Activated T-helper 2 cell treated with anti-CD3 and anti-CD28 coated beads, Interferon-gamma antibody, Interleukin-2, Interleukin-4, amounts not matched to agents 10 μg/mL and 5 μg/mL and 100 μg/mL, durations not matched to agents 14 hours and 24 hours and 36 hours (primary cell): ENCODE measurements at regions not wholly inside any gene's neighbourhood (a gene's known extent, or its start where the extent isn't known, plus 50 kb on each side); places are given as distances from the start of the nearest gene placed in this dataset.
"Not testable (repeated sequence)": the region's sequence is repeated elsewhere in the genome, so short reads cannot be mapped to it uniquely, and the experiment has no call there.

Source experiments
- DNase-seq: peaks from one replicate; pipeline ENCODE4 v3.0.0; 2021; ENCODE audit warnings: low spot score
- H3K27ac Mint-ChIP-seq: one replicate; pipeline ENCODE4 v1.8.0; 2021; ENCODE audit warnings: mixed read lengths
- H3K27me3 Mint-ChIP-seq: one replicate; pipeline ENCODE4 v1.8.0; 2021; ENCODE audit warnings: low read depth, mixed read lengths
- H3K36me3 Mint-ChIP-seq: one replicate; pipeline ENCODE4 v1.8.0; 2021; ENCODE audit warnings: low read depth, mixed read lengths
- H3K4me1 Mint-ChIP-seq: one replicate; pipeline ENCODE4 v1.8.0; 2021; ENCODE audit warnings: low read depth, mixed read lengths
- H3K4me3 Mint-ChIP-seq: one replicate; pipeline ENCODE4 v1.8.0; 2021; ENCODE audit warnings: low read depth, mild to moderate bottlenecking, moderate library complexity, mixed read lengths
- H3K9me3 Mint-ChIP-seq: one replicate; pipeline ENCODE4 v1.8.0; 2021; ENCODE audit warnings: mixed read lengths
- intact Hi-C: fragments of 100-400 bp; cut with micrococcal nuclease; formaldehyde crosslinking; loops from one replicate; pipeline ENCODE4 v1.15.1; 2023

DNA sequence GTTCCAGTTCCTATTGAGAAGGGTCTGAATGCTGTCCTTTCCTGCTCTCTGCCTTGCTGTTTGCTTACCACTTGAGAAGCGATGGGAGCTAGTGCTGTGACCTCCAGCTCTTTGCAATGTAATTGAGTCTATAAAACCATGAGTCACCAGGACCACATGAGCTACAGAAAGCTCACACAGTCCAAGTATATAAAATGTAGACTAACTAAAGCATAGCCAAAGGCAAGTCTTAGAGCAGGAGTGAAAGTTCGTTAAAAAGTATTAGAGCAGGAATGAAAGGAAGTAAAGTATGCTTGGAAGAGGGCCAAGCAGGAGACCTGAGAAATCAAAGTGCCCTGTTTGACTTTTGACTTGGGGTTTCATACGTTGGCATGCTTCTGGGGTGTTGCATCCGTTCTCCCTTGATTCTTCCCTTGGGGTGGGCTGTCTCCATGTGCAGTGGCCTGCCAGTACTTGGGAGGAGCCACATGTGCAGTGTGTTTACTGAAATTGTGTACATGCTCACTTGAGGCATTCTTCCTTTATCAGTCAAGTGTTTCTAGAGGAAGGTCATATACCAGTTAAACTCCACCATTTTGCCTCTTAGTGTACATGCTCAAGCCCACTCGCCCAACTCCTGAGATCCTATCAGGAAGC lies 71.3 kb upstream of the KIT start:
- intact Hi-C loops = no loop called here
- Mint-ChIP-seq H3K27me3 (peaks cover 7% of the 10 kb centered on the region), H3K4me1 (no peaks in the 10 kb centered on the region), H3K4me3 (no peak overlapping the region), H3K9me3 (no peaks in the 10 kb centered on the region), H3K27ac (no peak overlapping the region), H3K36me3 (no peaks in the 10 kb centered on the region)
- no peak for DNase-seq

DNA sequence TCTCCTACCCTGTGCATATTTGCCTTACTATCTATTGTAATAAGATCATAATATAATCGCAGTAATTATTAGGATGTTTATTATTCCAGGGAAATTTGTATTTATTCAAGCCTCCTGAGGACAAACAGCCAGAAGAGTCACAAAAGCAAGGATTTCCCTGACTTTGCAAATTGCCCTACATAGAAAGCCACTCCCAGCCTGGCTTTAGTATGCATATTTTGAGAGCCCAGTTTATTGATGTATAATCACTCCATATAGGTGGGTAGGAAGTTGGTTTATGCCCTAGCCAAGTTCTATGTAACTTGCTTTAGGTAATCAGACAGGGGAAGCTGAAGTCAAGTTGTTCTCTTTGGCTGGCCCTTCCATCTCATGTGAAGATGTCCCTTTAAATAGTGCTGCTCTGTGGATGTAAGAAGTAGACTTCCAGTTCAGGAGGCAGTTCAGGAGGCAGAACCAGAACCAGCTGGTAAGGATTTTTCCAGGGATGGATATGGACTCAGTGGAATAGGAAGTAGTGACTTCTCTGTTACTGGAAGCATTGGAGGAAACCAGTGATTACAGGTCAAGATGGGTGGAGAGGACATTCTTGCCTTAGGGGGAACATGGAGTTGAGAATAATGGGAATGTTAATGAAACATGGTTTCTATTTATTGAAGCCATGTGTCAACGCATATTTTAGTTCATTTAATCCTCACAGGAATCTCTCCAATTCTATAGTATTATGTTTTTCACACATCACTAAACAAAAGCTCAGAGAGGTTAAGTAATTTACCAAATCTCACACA lies 70.5 kb upstream of the KIT start:
- H3K9me3 Mint-ChIP-seq = no peaks in the 10 kb centered on the region

DNA sequence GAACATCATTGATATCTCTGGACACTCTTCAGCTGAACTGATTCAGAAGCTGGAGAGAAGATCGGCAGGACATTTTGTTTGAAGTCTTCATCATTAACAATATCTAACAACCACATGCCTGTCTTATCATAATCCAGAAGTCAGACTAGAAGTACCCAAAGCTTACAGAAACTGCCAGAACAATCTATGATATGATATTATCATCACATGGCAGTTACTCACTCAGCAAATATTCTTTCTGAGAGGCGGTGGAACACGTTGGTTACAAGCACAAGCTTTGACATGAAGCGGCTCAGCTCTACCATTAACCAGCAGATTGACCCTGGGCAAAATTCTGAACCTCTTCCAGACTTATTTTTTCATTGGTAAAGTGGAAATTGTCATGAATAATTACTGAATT lies 69.4 kb upstream of the KIT start:
- intact Hi-C loops = no loop called here
- Mint-ChIP-seq H3K36me3 (no peaks in the 10 kb centered on the region), H3K9me3 (no peaks in the 10 kb centered on the region), H3K4me1 (no peaks in the 10 kb centered on the region), H3K27ac (no peak overlapping the region), H3K4me3 (no peak overlapping the region), H3K27me3 (peaks cover 5% of the 10 kb centered on the region)
- no peak for DNase-seq

More for the DNA sequence above, 70.5 kb upstream of the KIT start:
- Mint-ChIP-seq H3K4me1 (no peaks in the 10 kb centered on the region), H3K4me3 (no peak overlapping the region), H3K27me3 (peaks cover 7% of the 10 kb centered on the region), H3K36me3 (no peaks in the 10 kb centered on the region), H3K27ac (no peak overlapping the region)
- intact Hi-C loops = no loop called here
- no peak for DNase-seq

GRCh38 chr4:54589586-54589985 lies 68.2 kb upstream of the KIT start:
- Mint-ChIP-seq H3K4me1 (no peaks in the 10 kb centered on the region), H3K36me3 (no peaks in the 10 kb centered on the region), H3K9me3 (no peaks in the 10 kb centered on the region), H3K27ac (no peak overlapping the region), H3K27me3 (peaks cover 4% of the 10 kb centered on the region), H3K4me3 (no peak overlapping the region)
- no peak for DNase-seq
- intact Hi-C loops = no loop called here

DNA sequence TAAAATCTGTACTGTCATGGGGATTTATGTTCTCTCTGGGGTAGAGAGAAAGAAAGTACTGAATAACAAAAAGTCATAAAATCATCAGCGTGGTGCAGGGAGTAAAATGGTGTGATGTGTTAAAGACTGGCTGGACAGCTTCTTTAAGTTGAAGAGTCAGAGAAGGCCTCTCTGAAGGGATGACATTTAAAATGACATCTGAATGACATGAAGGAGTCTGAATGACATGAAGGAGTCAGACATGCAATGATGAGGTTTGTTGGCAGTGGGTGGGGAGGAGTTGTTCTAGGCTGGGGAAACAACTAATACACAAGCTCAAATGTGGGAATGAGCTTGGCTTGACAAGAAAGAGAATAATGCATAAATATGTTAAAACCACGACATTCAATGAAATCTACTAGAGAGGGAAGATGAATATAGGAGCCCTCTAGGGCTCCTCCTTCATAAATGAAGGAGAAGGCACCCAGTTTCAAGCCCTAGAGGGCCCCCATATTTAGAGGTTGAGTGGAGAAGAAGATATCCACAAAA lies 63.9 kb upstream of the KIT start:
- Mint-ChIP-seq H3K27me3 (no peaks in the 10 kb centered on the region), H3K4me3 (no peak overlapping the region), H3K4me1 (no peaks in the 10 kb centered on the region), H3K9me3 (no peaks in the 10 kb centered on the region), H3K36me3 (no peaks in the 10 kb centered on the region), H3K27ac (no peak overlapping the region)
- intact Hi-C loops = no loop called here
- DNase-seq = no peak

DNA sequence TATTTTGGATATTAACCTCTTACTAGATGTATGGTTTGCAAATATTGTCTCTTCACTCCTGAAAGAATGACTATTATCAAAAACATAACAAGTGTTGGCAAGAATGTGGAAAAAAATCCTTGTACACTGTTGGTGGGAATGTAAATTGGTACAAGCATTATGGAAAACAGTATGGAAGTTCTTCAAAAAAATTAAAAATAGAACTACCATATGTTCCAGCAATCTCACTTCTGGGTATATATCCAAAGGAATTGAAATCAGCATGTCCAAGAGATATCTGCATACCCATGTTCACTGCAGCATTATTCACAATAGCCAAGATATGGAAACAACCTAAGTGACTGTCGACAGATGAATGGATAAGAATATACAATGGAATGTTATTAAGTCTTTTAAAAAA lies 61.6 kb upstream of the KIT start:
- no peaks in the 10 kb centered on the region for H3K27me3 Mint-ChIP-seq
- H3K4me3 Mint-ChIP-seq = no peak overlapping the region
- no peaks in the 10 kb centered on the region for H3K36me3 Mint-ChIP-seq
- H3K9me3 Mint-ChIP-seq = no peaks in the 10 kb centered on the region
- intact Hi-C loops = no loop called here
- no peak overlapping the region for H3K27ac Mint-ChIP-seq
- DNase-seq = no peak
- H3K4me1 Mint-ChIP-seq = no peaks in the 10 kb centered on the region

GRCh38 chr4:54597678-54598077 lies 60.1 kb upstream of the KIT start:
- H3K27me3 Mint-ChIP-seq, H3K4me3 Mint-ChIP-seq, H3K27ac Mint-ChIP-seq, intact Hi-C loops, H3K4me1 Mint-ChIP-seq, DNase-seq, H3K9me3 Mint-ChIP-seq, H3K36me3 Mint-ChIP-seq: not testable (repeated sequence)

DNA sequence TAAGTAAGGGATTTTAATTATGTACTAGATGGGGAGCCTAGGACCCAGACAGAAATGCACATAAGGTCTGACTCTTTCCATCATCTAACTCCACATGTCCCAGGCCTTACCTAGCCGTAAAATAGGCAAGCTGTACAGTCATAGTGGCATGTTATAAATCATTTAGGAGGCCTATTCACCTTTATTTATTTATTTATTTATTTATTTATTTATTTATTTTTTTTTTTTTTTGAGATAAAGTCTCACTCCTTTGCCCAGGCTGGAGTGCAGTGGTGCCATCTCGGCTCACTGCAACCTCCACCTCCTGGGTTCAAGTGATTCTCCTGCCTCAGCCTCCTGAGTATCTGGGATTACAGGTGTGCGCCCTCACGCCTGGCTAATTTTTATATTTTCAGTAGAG lies 55.6 kb upstream of the KIT start:
- H3K4me1 Mint-ChIP-seq, H3K27ac Mint-ChIP-seq, H3K4me3 Mint-ChIP-seq, DNase-seq, H3K9me3 Mint-ChIP-seq, intact Hi-C loops, H3K27me3 Mint-ChIP-seq, H3K36me3 Mint-ChIP-seq: not testable (repeated sequence)

DNA sequence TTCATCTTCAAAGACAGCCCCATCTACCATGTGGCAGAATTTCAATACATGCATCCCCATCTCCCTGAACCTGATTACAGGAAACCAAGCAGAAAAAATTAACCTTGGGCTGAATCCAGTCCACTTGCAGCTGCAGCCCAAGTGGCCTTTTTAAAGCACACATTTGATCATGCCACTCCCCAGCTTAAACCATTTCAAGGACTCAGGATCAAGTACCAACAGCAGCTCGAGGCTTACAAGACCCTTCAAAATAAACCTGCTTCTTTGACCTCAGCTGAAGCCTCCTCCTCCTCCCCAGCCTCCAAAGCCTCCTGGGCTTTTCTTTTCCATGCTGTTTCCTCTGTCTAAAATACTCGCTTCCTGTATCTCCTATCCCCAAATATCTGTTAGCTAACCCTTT lies 50.7 kb upstream of the KIT start:
- intact Hi-C loops = no loop called here
- Mint-ChIP-seq H3K9me3 (no peaks in the 10 kb centered on the region), H3K4me3 (no peak overlapping the region), H3K4me1 (no peaks in the 10 kb centered on the region), H3K27me3 (no peaks in the 10 kb centered on the region), H3K27ac (no peak overlapping the region), H3K36me3 (no peaks in the 10 kb centered on the region)
- DNase-seq = no peak

DNA sequence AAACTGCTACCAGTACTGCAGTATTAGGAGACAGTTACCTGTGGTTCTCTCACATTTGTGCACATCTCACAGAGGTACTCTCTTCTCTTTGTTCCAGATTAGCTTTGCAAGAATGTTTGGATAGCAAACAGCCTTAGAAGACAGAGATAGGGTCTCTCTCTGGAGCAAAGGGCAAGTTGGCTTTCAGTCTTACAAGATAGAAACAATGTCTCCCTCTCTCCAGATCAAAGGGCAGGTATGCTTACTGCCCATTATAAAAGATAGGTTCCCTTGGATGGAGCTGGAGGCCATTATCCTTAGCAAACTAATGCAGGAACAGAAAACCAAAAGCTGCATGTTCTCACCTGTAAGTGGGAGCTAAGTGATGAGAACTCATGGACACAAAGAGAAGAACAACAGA lies 50.2 kb upstream of the KIT start:
- Mint-ChIP-seq H3K9me3 (no peaks in the 10 kb centered on the region), H3K27me3 (no peaks in the 10 kb centered on the region), H3K36me3 (no peaks in the 10 kb centered on the region), H3K4me1 (no peaks in the 10 kb centered on the region), H3K27ac (no peak overlapping the region), H3K4me3 (no peak overlapping the region)
- intact Hi-C loops = no loop called here
- no peak for DNase-seq
